SK-N-SH (cell line): ENCODE measurements at regions not wholly inside any gene's neighbourhood (a gene's known extent, or its start where the extent isn't known, plus 50 kb on each side); places are given as distances from the start of the nearest gene placed in this dataset.

Experiments used
- RAD21 ChIP-seq: IDR thresholded peaks from 2 replicates; pipeline ENCODE4 v1.6.1; 2012; ENCODE audit warnings: mild to moderate bottlenecking, low read length
- TAF1 ChIP-seq: IDR thresholded peaks from 2 replicates; pipeline ENCODE4 v1.6.1; 2012; ENCODE audit warnings: low read depth, mild to moderate bottlenecking, low read length, moderate library complexity, borderline replicate concordance
- TF ChIP-seq, protein P1 (sequence below): fragments of 200-600 bp; sonication (generic); IDR thresholded peaks from 2 replicates; pipeline ENCODE4 v1.6.1; 2017; ENCODE audit warnings: antibody characterized with exemption, mild to moderate bottlenecking, moderate library complexity

DNA sequence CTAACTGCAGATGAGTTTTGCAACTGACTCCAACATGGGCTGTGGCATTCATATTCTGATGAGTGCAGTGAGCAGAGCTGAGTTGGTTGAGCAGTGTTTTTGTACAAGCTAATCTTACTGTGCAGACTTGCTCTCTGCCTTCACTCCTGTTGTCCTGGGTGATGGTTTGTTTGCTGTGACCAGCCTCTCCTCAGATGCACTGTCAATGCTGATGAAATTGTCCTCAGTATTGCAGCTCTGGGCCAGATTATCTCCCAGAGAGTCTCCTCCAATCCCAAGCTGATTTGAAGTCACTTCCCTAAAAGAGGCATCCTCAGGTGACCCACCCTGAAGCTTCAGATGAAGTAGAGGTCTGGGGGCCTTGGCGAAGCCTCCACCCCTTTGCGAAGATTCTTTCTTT lies 581.8 kb downstream of the ACTL7B start:
- TF ChIP-seq, protein P1, sequence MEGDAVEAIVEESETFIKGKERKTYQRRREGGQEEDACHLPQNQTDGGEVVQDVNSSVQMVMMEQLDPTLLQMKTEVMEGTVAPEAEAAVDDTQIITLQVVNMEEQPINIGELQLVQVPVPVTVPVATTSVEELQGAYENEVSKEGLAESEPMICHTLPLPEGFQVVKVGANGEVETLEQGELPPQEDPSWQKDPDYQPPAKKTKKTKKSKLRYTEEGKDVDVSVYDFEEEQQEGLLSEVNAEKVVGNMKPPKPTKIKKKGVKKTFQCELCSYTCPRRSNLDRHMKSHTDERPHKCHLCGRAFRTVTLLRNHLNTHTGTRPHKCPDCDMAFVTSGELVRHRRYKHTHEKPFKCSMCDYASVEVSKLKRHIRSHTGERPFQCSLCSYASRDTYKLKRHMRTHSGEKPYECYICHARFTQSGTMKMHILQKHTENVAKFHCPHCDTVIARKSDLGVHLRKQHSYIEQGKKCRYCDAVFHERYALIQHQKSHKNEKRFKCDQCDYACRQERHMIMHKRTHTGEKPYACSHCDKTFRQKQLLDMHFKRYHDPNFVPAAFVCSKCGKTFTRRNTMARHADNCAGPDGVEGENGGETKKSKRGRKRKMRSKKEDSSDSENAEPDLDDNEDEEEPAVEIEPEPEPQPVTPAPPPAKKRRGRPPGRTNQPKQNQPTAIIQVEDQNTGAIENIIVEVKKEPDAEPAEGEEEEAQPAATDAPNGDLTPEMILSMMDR: no peak
- no peak for TF ChIP-seq RAD21
- no peak for TF ChIP-seq TAF1
